ENCODE measurements at regions not wholly inside any gene's neighbourhood (a gene's known extent, or its start where the extent isn't known, plus 50 kb on each side); places are given as distances from the start of the nearest gene placed in this dataset.
A peak's percentile ranks its signal among the peaks of the same experiment; 100 is the strongest.

GRCh38 chr15:88987591-88987933 is 74.4 kb upstream of the MFGE8 start:
- H3K23me2 ChIP-seq (ENCODE audit: low read depth, low read length): peaks cover 5% of the 10 kb centered on the region
- peak overlapping the region; percentile 95 for H2BK120ac ChIP-seq (replicated peaks; ENCODE audit: low read depth, low read length)
- peak overlapping the region in 3 of 4 experiments; percentile 1 to 54 (median 32); a peak in 3 of 7 replicates for H3K9ac ChIP-seq (replicated peaks in 1 of 4; ENCODE audit: extremely low read depth in 1 of 4, low read depth in 3 of 4, low read length in 3 of 4)
- peak overlapping the region; percentile 80 for H3K27ac ChIP-seq (ENCODE audit: low read depth, low read length)
- ChIA-PET CTCF (ENCODE audit: partially characterized antibody) (interaction anchor here (1.1 to 3.5 kb wide), 8 partner anchors 9 to 90 kb away, joined by 3 to 13 read pairs (median 6); no protein-coding TSS in a partner anchor), POLR2A (ENCODE audit: partially characterized antibody) (interaction anchor here (0.9 to 11.2 kb wide), 12 partner anchors 7 to 92 kb away, joined by 3 to 145 read pairs (median 8); partner anchors contain the start of genes HAPLN3 and MFGE8)
- peak overlapping the region; percentile 96 for H2BK12ac ChIP-seq (ENCODE audit: low read depth, low read length)
- peak overlapping the region; percentile 96 for H4K91ac ChIP-seq (replicated peaks; ENCODE audit: insufficient read length, low read length)
- no peak overlapping the region for H2AFZ ChIP-seq (ENCODE audit: low read length)
- peaks cover 2 to 5% of the 10 kb centered on the region in 2 experiments; a peak in 1 of 4 replicates for H3K9me3 ChIP-seq (ENCODE audit: insufficient read depth in 2 of 2, low read depth in 1 of 2, low read length in 1 of 2)
- peak overlapping the region; percentile 70 for H4K5ac ChIP-seq (ENCODE audit: insufficient read length, low read depth, low read length)
- DNase-seq (ENCODE audit: low read depth in 1 of 2, low spot score in 2 of 2): no peak
- peak overlapping the region; percentile 10; the same call in 1 of the 2 replicates for H2BK15ac ChIP-seq (ENCODE audit: low read length)
- peak overlapping the region; percentile 98 for H3K4ac ChIP-seq (replicated peaks; ENCODE audit: insufficient read length, low read depth, low read length)
- 67% methylated on average over 7 of the region's 7 CpGs; no CpG with 5 or more reads in 1 of the 2 experiments for WGBS, 2 experiments (ENCODE audit: extremely low coverage in 1 of 2, insufficient coverage in 1 of 2, insufficient read length in 1 of 2, insufficient replicate concordance in 2 of 2, low coverage in 1 of 2, low lambda C conversion rate in 2 of 2, missing lambda C conversion rate in 1 of 2)
- TF ChIP-seq SP4 (IDR thresholded peaks at IDR 0.05; ENCODE audit: low read length) (no peak), RFX5 (IDR thresholded peaks at IDR 0.05; ENCODE audit: borderline replicate concordance, low read depth, low read length) (no peak), RNF2 (IDR thresholded peaks at IDR 0.05; ENCODE audit: borderline replicate concordance, low read depth, low read length, missing control alignments, poor library complexity, severe bottlenecking) (no peak), POU5F1 (IDR thresholded peaks at IDR 0.05; ENCODE audit: low read depth, low read length) (no peak), BRCA1 (IDR thresholded peaks at IDR 0.05; ENCODE audit: low read depth, low read length) (no peak), SP2 (IDR thresholded peaks at IDR 0.05; ENCODE audit: low read length) (no peak), KDM5A (IDR thresholded peaks at IDR 0.05; ENCODE audit: low read length) (no peak), SP1 (IDR thresholded peaks at IDR 0.05; ENCODE audit: low read depth, low read length) (no peak), GABPA (IDR thresholded peaks at IDR 0.05; ENCODE audit: borderline replicate concordance, insufficient read depth, low read length) (no peak), CBX8 (IDR thresholded peaks at IDR 0.05; ENCODE audit: borderline replicate concordance, low read depth, low read length) (no peak), TCF12 (IDR thresholded peaks at IDR 0.05; ENCODE audit: low read depth, low read length) (no peak), TAF1 (IDR thresholded peaks at IDR 0.05; ENCODE audit: low read depth, low read length) (no peak)
- peak overlapping the region; percentile 99 for H3K18ac ChIP-seq (ENCODE audit: extremely low read depth, low read length)
- peak overlapping the region in 2 of 4 experiments; percentile 8 to 23; a peak in 1 of 8 replicates for H3K4me3 ChIP-seq (ENCODE audit: extremely low read depth in 1 of 4, insufficient read depth in 2 of 4, low read depth in 3 of 4, low read length in 4 of 4)
- no peaks in the 10 kb centered on the region for H3K79me1 ChIP-seq (ENCODE audit: low read depth, low read length)
- H3K4me2 ChIP-seq (ENCODE audit: insufficient read depth in 1 of 2, low read depth in 2 of 2, low read length in 2 of 2): peak overlapping the region; percentile 53 to 61
- no peaks in the 10 kb centered on the region for H3K27me3 ChIP-seq (replicated peaks in 1 of 4; ENCODE audit: control insufficient read depth in 3 of 4, extremely low read depth in 1 of 4, insufficient read depth in 3 of 4, low read length in 3 of 4)
- H2BK5ac ChIP-seq (ENCODE audit: low read depth, low read length): peak overlapping the region; percentile 98
- H4K8ac ChIP-seq (ENCODE audit: extremely low read depth, insufficient read depth, low read length): peak overlapping the region; percentile 72; the same call in 1 of the 2 replicates
- no peak overlapping the region for H3K14ac ChIP-seq (ENCODE audit: insufficient read length)
- no peaks in the 10 kb centered on the region for H3K79me2 ChIP-seq (ENCODE audit: control insufficient read depth in 1 of 2, insufficient read depth in 2 of 2, low read length in 2 of 2)
- H3K4me1 ChIP-seq (replicated peaks in 1 of 4; ENCODE audit: control insufficient read depth in 3 of 4, insufficient read depth in 4 of 4, low read length in 3 of 4): peaks cover 11 to 38% (median 28%) of the 10 kb centered on the region in 4 experiments
- no peak overlapping the region for H3K23ac ChIP-seq (ENCODE audit: insufficient read length)
- no peaks in the 10 kb centered on the region for H4K20me1 ChIP-seq (replicated peaks in 1 of 2; ENCODE audit: control insufficient read depth in 1 of 2, insufficient read depth in 2 of 2, low read length in 2 of 2)
- H2AK5ac ChIP-seq (ENCODE audit: low read depth, low read length): peak overlapping the region; percentile 99
- H3K56ac ChIP-seq (replicated peaks; ENCODE audit: insufficient read length, low read depth, low read length): peak overlapping the region; percentile 72
- H2BK20ac ChIP-seq (ENCODE audit: low read length): peak overlapping the region; percentile 37
- no peaks in the 10 kb centered on the region for H3K36me3 ChIP-seq (ENCODE audit: control insufficient read depth in 2 of 4, insufficient read depth in 4 of 4, low read length in 3 of 4)
- no peak for FAIRE-seq

Measured in H1 (cell line).